Endothelial cell (in vitro differentiated cells): ENCODE measurements at regions not wholly inside any gene's neighbourhood (a gene's known extent, or its start where the extent isn't known, plus 50 kb on each side); places are given as distances from the start of the nearest gene placed in this dataset.
A peak's percentile ranks its signal among the peaks of the same experiment; 100 is the strongest.

Experiments used
- DNase-seq: peaks from one replicate; pipeline ENCODE4 v3.0.0; 2021; ENCODE audit warnings: low spot score
- H3K27ac Mint-ChIP-seq: one replicate; pipeline ENCODE4 v1.8.0; 2021; ENCODE audit warnings: mixed read lengths, inconsistent platforms; ENCODE audit not compliant: unreplicated experiment
- H3K27me3 Mint-ChIP-seq: one replicate; pipeline ENCODE4 v1.8.0; 2021; ENCODE audit warnings: mild to moderate bottlenecking, moderate library complexity, mixed read lengths, inconsistent platforms; ENCODE audit not compliant: unreplicated experiment
- H3K36me3 Mint-ChIP-seq: one replicate; pipeline ENCODE4 v1.8.0; 2021; ENCODE audit warnings: mild to moderate bottlenecking, low read depth, mixed read lengths, inconsistent platforms; ENCODE audit not compliant: unreplicated experiment
- H3K4me1 Mint-ChIP-seq: one replicate; pipeline ENCODE4 v1.8.0; 2021; ENCODE audit warnings: mild to moderate bottlenecking, mixed read lengths, inconsistent platforms; ENCODE audit not compliant: unreplicated experiment
- H3K4me3 Mint-ChIP-seq: one replicate; pipeline ENCODE4 v1.8.0; 2021; ENCODE audit warnings: mild to moderate bottlenecking, mixed read lengths, inconsistent platforms; ENCODE audit not compliant: unreplicated experiment
- H3K9me3 Mint-ChIP-seq: one replicate; pipeline ENCODE4 v1.8.0; 2021; ENCODE audit warnings: mixed read lengths, inconsistent platforms; ENCODE audit not compliant: unreplicated experiment
- TF ChIP-seq, protein P1 (sequence below): fragments of 200-600 bp; sonication (generic); IDR thresholded peaks from one replicate; pipeline ENCODE4 v1.5.0; 2021; ENCODE audit warnings: antibody characterized with exemption; ENCODE audit not compliant: unreplicated experiment

- Mint-ChIP-seq H3K27me3 (peaks cover 4% of the 10 kb centered on the region), H3K36me3 (no peaks in the 10 kb centered on the region), H3K4me3 (no peak overlapping the region), H3K4me1 (no peaks in the 10 kb centered on the region), H3K9me3 (no peaks in the 10 kb centered on the region), H3K27ac (no peak overlapping the region)
- peak; percentile 86 for DNase-seq
- TF ChIP-seq, protein P1, sequence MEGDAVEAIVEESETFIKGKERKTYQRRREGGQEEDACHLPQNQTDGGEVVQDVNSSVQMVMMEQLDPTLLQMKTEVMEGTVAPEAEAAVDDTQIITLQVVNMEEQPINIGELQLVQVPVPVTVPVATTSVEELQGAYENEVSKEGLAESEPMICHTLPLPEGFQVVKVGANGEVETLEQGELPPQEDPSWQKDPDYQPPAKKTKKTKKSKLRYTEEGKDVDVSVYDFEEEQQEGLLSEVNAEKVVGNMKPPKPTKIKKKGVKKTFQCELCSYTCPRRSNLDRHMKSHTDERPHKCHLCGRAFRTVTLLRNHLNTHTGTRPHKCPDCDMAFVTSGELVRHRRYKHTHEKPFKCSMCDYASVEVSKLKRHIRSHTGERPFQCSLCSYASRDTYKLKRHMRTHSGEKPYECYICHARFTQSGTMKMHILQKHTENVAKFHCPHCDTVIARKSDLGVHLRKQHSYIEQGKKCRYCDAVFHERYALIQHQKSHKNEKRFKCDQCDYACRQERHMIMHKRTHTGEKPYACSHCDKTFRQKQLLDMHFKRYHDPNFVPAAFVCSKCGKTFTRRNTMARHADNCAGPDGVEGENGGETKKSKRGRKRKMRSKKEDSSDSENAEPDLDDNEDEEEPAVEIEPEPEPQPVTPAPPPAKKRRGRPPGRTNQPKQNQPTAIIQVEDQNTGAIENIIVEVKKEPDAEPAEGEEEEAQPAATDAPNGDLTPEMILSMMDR, result peak; percentile 75
Measured at GRCh38 chr1:9455487-9456234, 83.6 kb upstream of the SLC25A33 start.

- no peaks in the 10 kb centered on the region for H3K9me3 Mint-ChIP-seq
- no peaks in the 10 kb centered on the region for H3K36me3 Mint-ChIP-seq
- no peak for DNase-seq
- H3K4me3 Mint-ChIP-seq, result no peak overlapping the region
- TF ChIP-seq, protein P1, result no peak
- H3K27me3 Mint-ChIP-seq, result no peaks in the 10 kb centered on the region
- H3K27ac Mint-ChIP-seq, result no peak overlapping the region
- H3K4me1 Mint-ChIP-seq, result no peaks in the 10 kb centered on the region
Measured at GRCh38 chr1:9456833-9457232, 82.4 kb upstream of the SLC25A33 start.

GRCh38 chr1:9459816-9460407 is 79.4 kb upstream of the SLC25A33 start:
- H3K36me3 Mint-ChIP-seq, result no peaks in the 10 kb centered on the region
- no peaks in the 10 kb centered on the region for H3K4me1 Mint-ChIP-seq
- TF ChIP-seq, protein P1, result no peak
- DNase-seq, result no peak
- no peaks in the 10 kb centered on the region for H3K9me3 Mint-ChIP-seq
- H3K4me3 Mint-ChIP-seq, result no peak overlapping the region
- no peaks in the 10 kb centered on the region for H3K27me3 Mint-ChIP-seq
- H3K27ac Mint-ChIP-seq, result no peak overlapping the region

DNA sequence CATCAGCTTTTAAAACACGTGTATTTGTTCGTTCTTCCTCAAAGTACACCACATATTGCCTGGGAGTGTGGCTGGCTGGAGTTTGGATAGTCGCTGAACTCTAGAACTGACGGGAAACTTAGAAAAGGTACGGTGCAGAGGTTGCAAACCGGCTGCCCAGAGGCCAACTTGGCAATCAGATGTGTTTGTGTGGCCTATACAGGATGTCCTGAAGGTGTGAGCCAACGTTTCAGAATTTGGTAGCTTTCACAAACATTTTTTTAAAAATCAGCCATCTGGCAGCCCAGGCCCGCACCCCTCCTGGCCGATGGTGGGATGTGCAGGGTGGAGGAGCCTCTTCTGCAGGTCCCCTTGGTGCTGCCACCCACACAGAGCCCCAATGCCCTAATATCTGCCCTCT is 73.6 kb upstream of the SLC25A33 start:
- Mint-ChIP-seq H3K4me3 (no peak overlapping the region), H3K4me1 (no peaks in the 10 kb centered on the region), H3K27me3 (no peaks in the 10 kb centered on the region), H3K9me3 (no peaks in the 10 kb centered on the region), H3K36me3 (no peaks in the 10 kb centered on the region), H3K27ac (no peak overlapping the region)
- TF ChIP-seq, protein P1, result no peak
- no peak for DNase-seq
